HG02885 (cell line): ENCODE measurements at regions not wholly inside any gene's neighbourhood (a gene's known extent, or its start where the extent isn't known, plus 50 kb on each side); places are given as distances from the start of the nearest gene placed in this dataset.
"Not testable (repeated sequence)": the region's sequence is repeated elsewhere in the genome, so short reads cannot be mapped to it uniquely, and the experiment has no call there.

Experiments
- ATAC-seq: cut with Tn5 transposase; IDR thresholded peaks from one replicate; pipeline ENCODE4 v1.9.1; 2021; ENCODE audit warnings: mild to moderate bottlenecking; ENCODE audit not compliant: unreplicated experiment, poor library complexity

DNA sequence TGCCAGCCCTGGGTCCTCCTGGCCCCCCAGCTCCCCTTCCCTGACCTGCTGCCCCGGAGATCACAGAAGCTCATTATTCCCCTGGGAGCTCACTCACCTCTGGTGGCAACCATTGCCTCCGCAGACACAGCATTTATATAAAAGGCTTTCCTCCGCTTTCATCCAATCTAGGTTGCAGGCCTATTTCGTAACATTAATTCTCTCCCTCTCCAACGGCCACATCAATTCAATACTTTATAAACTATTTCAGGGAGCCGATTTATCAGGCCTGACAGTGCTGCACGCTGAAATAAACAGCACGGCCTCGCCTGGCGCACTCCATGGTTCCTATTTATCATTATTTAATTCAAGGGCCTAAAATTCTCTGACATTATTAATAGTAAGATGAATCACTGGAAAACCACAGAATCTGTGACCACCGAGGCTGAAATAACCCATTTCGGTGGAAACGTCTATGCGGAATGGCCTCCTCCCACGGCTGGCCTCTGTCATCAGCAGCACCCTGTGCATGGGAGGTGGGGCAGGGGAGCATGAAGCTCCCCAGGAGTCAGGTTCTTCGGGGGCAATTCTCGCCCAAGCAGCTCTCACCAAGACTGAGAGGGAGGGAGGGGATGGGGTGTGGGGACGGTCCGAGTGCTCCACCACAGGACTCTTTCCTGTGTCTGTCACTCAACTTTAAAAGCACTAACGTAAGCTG, 249.3 kb upstream of the PFKP start:
- no peak for ATAC-seq

DNA sequence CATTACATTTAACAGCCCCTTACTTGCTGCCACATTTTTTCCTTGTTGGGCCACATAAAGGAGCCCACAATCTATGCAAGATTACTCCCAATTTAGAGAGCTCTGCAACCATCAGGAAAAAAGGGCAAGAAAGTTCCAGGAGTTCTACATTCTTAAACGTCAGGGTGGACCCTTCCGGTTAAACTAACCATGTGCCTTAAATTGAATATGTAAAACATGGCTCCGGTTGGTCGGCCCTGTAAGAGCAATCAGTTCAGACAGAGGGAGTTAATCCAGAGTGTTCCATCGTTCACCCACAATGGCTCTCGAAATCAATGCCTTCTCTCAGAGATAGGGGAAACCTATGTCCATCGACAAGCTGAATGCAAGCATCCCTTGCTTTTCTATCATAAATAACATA, 253.7 kb upstream of the PFKP start:
- no peak for ATAC-seq

DNA sequence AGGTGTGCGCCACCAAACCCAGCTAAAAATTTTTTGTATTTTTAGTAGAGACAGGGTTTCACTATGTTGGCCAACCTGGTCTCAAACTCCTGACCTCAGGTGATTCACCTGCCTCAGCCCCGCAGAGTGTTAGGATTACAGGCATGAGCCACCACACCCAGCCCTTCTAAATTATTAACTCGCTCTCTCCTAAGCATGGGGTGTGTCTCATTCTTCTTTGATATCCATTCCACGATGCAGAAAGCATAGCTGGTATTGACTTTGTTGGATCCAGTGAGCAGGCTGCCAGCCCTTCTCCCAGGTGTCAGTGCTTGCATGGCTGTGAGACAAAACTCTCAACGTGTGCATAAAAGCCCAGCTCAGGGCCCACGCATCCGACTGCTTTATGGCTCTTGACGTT, 254.1 kb upstream of the PFKP start:
- ATAC-seq, result no peak

DNA sequence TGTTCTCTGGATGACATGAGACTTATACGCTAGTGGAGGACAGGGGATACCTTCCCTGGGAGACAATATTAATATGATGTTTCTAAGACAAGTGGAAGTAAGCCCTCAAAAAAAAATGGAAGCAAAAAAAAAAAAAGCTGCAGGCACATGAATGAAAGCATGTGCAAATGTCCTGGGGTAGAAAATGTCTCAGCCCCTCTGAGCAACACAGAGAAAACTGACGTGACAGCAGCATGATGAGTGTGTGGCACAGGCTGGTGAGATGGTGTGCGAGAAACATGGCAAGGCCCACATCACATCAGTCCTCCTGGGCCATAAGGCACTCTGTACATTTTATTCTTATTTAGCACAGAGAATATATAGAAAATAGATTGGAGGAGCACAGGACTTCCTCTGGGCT, 254.7 kb upstream of the PFKP start:
- no peak for ATAC-seq

DNA sequence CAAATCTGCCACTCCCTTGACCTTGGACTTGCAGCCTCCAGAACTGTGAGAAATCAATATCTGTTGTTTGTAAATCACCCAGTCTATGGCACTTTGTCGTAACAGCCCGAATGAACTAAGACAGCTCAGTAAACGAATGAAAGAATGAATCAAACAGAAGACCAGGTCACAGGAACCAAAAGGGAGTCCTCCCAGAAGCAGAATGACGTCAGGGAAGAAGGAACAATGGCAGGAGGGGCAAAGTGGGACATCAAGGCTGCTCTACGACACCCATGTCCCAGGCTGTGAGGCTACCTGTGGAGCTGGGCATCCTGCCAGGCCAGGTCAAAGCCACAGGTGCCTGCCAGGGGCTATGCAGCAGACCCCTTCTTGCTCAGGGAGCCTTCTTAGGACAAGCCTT, 267.2 kb upstream of the PFKP start:
- no peak for ATAC-seq

DNA sequence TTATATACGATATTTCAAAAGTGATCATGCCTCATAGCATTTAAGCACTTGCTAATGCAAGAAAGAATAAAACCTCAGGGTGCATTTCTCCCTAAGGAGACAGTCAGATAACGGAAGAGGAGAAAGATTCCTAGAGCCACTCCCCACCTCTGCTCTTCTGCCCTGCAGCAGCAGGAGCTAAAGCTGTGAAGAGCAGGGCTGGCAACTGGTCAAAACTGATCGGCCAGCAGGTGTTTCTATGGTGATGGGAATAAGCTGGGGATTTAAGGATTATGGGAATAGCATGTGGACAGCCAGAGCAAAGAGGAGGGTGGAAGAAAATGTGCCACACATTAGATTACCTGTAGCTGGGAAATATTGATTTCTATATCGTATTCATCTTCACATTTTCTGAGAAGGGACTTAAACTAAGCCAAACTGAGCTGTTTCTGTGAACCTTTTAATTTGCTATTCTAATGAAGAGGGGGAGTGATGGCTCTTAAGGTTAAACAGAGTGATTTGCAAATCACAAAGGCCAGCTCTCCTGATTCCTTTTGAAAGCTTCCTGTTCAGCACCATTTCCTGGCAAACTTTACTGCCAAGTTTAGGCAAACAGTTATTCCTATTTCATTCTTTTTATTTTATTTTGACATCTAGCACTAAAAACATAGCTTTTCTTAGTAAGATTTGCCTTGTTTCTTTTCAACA, 268.9 kb upstream of the PFKP start:
- ATAC-seq, result no peak

DNA sequence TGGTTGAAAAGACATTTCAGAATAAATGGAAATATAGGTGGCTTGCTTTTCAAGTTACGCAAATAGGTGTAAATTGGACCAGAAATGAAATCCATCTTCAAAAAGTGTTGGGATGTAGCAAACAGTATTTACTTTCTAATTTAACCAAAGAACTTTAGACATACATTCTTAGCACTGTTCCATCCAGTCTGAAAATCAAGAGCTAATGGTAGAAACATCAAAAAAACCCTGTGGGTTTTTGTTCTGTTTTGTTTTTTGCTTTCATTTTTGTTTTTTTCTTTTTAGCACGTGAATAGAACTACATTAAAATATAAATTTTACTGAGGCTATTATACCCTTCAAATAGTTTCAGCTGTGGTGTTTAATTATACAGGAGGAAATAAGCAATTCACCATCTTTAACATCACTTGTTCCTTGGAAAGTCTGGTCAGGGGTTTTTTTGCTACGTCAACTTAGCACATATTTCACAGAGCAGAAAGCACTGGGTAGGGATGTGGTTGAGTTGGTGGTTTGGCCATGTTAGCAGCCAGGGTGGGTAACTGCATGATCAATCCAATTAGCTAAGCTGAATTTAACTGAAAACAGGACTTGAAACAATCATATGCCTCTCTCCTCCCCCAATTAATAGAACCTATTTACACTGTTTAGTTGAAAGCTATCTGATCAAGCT, 275.4 kb upstream of the PFKP start:
- ATAC-seq, result peak; percentile 56

DNA sequence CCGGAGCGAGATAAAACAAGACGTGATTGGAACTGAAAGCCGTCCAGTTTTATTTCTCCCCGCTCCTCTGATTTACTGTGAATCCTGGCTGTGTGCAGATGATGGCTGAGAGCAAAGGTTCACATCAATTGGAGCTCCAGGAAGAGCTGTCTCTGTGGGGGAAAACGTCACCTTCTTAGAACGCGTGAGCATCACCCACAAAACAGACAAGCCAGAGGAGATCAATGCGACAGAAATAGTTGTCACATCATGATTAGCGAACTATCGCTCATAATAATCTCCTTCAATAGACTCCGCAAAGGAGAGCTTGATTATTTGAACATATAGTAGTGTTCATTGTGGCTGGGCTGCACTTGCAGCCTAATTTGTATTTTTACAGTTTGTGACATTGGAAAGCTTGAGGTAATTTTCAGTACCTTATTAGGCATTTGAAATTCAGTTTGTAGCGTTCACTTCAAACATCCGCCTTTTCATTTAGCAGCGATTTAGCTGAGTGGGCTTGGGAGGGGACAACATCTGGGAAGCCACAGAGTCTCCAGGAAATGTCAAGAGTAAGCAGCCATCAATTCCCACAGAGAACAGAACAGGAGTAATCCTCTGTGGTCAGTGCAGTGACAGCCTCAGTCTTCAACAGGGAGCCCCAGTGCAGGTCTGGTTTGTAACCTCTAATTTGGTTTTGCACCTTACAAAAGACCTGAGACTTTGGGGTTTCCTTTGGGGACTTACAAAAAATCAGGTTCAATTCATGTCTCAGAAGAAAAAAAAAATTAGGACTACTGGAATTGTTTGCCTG, 276.8 kb upstream of the PFKP start:
- no peak for ATAC-seq

DNA sequence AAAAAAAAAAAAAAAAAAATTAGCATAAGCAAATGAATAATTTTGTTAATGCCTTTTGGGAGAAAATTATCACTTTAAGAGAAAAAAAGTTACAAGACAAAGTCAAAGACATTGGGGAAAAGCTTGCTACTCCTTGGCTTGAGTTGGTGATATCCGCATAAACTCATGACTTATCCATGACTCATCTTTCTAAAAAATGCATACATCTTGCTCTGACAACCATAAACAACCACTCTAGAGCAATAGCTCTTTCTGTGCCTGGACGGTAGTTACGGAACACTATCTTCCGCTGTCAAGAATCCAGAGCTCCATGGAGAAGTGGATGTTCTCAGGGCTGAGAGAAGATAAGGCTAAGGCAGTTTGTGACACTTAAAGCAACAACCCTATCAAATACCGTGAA, 281.1 kb upstream of the PFKP start:
- ATAC-seq, result no peak

DNA sequence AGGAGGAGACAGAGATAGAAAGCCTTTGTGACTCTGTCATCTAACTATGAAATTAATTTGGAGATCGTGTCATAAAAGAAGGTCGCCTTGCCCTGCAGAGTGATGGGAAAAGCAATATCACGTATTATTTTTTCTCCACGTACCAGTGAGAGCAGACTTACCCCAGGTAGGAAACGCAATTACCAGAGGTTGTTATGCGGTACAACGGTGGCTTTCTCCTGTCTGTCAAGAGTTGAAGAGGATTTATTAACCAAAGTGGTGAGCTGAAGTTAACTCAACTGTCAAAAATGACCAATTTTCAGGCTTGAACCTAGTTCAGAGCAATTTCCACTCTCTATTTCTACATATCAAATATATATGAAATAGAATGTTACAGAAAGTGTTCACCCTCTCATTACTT, 282.6 kb upstream of the PFKP start:
- no peak for ATAC-seq

DNA sequence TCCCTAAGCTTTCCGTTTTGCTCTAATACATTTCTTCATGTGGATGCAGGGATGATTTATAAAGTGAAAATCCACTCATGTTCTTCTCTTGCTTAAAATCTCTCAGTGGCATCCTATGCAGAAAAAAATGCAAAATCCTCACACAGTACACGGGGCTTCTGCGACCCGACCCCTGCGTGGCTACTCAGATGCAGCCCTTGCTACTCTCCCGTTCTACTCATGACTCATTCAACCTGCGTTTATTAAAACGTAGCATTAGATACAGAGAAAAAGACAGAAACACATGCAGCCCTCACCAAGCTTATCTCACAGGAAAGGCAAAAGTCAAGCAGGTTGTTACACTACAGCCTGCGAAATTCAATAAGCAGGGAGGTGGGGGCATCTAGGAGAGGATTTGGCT, 284.4 kb upstream of the PFKP start:
- ATAC-seq, result no peak

DNA sequence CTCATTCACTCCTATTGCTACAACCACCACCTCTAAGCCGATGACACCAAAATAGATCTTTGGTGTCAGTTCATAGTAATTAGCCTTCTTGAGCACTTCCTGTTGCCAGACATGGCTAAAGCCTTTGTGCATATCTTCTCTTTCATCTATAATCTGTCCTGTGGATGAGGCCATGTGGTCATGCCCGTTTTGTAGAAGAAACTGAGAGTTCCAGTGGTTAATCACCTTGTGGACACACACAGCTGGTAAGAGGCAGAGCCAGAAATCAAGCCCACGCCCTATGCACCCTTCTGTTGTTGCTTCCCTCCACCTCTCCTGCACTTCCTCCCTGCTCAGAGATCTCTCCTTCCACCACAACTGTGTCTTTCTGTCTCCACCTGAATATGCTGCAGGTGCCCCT, 285.1 kb upstream of the PFKP start:
- no peak for ATAC-seq

DNA sequence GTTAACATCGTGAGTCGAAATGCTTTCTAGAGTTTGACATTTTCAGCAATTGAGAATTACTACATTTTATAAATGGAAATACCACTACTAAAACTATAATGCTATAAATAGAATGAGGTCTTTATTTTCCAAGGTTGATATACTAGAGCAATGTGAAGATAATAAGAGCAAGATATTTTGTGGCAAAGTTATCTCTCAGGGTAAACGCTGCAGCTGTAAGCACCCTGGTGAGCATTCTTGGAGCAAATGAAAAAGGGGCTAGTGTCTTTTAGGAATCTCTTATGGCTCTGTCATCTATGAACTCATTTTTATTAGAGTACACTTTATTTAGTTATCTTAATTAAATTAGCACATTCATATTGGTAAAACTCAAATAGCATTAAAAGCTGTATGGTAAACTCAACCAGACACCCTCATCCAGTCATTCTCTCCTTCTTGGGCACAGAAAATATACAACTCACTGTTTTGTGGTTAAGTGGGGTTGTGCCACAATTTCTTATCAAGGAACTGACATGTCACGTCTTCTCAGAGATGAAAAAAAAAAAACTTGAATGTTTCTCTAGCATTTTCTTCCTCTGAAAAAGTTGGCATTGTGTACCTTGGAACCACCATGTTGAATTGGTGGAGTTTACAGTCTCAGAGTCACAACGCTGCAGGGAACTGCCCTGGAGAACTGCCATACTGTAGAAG, 289.5 kb upstream of the PFKP start:
- no peak for ATAC-seq

DNA sequence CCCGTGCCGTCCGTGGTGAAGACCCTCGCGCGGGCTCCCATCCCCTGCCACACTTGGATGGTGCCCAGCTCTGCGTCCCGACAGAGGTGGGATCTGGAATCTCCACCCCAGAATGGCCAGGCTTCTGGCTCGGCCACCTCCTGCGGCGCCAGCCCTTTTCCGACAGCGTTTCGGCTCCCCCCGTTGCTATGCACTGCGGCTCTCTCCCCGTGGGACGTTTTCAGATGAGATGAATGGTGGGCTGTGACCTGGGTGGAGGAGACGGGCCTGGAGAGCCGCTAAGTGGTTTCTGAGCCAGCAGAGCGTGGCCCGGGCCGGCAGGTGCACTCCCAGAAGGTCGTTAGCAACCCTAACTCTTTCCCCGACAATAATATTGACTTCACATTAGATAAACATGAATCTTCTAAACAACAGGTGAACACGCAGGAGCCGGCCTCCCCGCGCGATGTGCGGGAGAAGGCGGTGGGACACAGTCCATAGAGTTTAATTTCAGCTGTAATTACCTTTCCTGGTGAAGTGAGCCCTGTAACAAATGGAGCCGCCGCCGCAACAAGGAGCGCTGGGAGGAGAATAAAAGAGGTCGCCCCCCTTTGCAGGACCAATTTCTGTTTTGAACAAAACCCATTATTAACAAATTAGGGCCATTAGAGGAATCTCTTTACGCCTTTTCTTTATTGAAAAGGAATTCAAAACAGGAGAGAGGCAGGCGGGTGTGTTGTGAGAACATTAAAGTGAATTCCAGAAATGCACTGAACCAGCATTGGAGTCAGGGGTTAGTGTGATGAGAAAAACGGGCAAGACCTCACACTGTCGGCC, 294.3 kb upstream of the PFKP start:
- ATAC-seq, result no peak

DNA sequence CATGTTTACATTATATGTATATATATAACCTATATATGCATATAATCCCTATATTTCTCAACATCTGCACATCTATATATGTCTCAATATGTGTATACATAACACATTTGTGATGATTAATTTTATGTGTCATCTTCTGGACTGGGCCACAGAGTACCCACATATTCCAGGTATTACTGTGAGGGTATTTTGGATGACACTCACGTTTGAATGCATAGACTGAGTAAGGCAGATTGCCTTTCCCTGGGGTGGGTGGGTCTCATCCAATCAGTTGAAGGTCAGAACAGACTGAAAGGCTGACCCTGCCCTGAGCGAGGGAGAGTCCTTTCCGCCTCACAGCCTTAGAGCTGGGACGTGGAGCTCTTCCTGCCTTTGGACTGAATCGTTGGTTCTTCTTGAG, 295.2 kb upstream of the PFKP start:
- no peak for ATAC-seq

DNA sequence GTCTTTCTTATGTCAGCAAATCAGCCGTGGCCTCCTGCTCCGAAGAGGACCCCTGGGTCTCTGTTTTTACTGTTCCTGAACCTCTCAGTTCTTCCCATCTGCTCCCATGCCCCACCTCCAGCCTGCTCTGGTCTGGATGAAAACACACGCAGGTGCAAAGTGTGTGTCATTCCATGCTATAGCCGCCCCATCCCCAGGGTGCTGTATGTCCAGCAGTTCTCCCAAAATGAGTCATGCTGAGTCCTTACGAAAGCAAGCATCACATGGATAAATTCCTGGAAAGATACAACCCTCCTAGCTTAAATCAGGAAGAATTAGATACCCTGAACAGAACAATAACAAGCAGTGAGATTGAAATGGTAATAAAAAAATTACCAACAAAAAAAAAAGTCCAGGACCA, 300.1 kb upstream of the PFKP start:
- not testable (repeated sequence) for ATAC-seq

DNA sequence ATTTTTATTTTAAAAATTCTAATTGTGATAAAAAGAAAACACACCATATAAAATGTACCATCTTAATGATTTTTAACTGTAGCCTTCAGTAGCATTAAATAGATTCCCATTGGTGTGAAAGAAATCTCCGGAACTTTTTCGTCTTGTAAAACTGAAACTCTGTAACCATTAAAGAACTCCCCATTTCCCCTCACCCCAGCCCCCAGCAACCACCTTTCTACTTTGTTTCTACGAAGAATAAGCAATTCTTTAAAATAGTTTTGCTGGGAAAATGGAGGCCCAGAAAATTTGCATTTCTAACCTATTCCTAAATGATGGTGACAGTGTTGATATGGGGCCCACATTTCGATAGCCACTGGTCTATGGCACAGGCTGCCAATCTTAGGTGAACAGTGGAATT, 305.4 kb upstream of the PFKP start:
- no peak for ATAC-seq

DNA sequence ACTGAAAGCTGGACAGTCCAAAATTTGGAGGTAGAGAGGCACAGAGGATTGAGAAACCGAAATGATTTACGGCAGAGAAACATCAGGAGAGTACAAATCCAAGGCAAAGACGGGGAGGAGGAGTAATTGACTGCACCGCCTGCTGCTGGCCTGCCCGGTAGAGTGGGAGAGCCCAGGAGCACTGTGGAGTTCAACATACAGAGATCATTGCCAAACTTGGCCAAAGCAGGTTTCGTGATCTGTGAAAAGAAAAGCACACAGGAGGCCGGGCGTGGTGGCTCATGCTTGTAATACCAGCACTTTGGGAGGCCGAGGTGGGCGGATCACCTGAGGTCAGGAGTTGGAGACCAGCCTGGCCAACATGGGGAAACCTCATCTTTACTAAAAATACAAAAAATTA, 306.0 kb upstream of the PFKP start:
- no peak for ATAC-seq

DNA sequence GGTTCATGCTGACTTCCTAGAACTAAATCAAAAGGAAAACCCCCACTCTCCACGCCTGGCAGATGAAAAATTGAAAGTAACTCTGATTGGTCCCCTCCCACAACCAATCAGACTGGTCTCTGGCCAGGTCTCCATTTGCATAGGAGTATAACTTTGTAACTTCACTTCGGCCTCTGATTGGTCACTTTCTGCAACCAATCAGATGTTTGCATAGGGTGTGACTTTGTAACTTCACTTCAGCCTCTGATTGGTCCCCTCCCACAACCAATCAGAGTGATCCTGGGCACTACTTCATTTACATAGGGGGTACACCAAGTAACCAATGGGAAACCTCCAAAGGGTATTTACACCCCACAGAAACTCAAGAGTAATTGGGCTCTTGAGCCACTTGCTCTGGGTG, 306.6 kb upstream of the PFKP start:
- no peak for ATAC-seq

DNA sequence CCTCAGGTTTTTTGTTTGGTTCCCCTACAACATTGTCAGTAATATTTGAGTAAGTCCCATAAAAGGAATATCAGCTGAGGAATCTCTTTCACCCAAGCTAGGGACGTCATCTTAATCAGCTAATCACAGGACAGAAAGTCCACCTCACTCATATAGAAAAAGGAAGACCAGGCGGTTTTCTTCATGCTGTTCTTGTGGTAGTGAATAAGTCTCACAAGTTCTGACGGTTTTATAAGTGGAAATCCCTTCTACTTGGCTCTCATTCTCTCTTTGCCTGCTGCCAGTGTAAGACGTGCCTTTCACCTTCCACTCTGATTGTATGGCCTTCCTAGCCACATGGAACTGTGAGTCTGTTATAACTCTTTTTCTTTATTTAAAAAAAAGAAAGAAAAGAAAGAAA, 308.1 kb upstream of the PFKP start:
- ATAC-seq, result no peak
